GM12891 (cell line): ENCODE measurements at regions not wholly inside any gene's neighbourhood (a gene's known extent, or its start where the extent isn't known, plus 50 kb on each side); places are given as distances from the start of the nearest gene placed in this dataset.

Experiments
- DNase-seq: peaks from one replicate; pipeline ENCODE4 v3.0.0; 2011; ENCODE audit warnings: low spot score; ENCODE audit not compliant: insufficient read length
- FAIRE-seq: peaks from 2 replicates; lab custom pipeline; 2011; peaks lifted over from hg19 to GRCh38; lab: Jason Lieb, UNC
- PAX5 ChIP-seq: IDR thresholded peaks from 2 replicates; pipeline ENCODE4 v1.6.1; 2011; ENCODE audit warnings: low read length, moderate library complexity, mild to moderate bottlenecking; ENCODE audit not compliant: insufficient read depth, severe bottlenecking
- POLR2A ChIP-seq: IDR thresholded peaks from 2 replicates; pipeline ENCODE4 v1.6.1; 2011; ENCODE audit warnings: low read depth, low read length, control low read depth
- POLR2AphosphoS5 ChIP-seq: IDR thresholded peaks from 2 replicates; pipeline ENCODE4 v1.6.1; 2011; ENCODE audit warnings: low read depth, low read length, control low read depth
- POU2F2 ChIP-seq: IDR thresholded peaks from 2 replicates; pipeline ENCODE4 v1.6.1; 2011; ENCODE audit warnings: low read depth, mild to moderate bottlenecking, control low read depth, low read length, moderate library complexity
- SPI1 ChIP-seq: IDR thresholded peaks from 2 replicates; pipeline ENCODE4 v1.6.1; 2011; ENCODE audit warnings: low read depth, low read length, control low read depth
- TAF1 ChIP-seq: IDR thresholded peaks from 2 replicates; pipeline ENCODE4 v1.6.1; 2011; ENCODE audit warnings: low read depth, low read length, control low read depth

DNA sequence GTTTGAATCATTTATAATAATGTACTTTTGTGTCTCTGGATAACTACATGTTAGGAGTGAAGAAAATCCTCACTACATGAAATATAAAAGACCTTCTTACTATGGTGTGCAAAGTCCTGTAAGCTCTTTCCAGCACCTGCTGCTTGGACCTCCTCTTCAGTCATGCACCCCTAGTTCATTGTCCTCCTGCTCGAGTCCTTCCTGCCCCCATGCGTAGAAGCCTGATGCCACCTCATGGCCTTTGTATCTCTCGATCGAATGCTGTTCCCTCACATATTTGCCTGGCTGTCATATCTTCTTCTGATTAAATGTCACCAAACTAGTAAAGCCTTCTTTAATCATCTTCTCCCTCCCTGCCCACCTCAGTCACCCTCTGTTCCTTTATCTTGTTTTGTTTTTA, 49.9 kb upstream of the SUCLG2 start:
- no peak for TF ChIP-seq POLR2A
- TF ChIP-seq POLR2AphosphoS5: no peak
- TF ChIP-seq PAX5: no peak
- TF ChIP-seq POU2F2: no peak
- no peak for TF ChIP-seq SPI1
- no peak for TF ChIP-seq TAF1
- FAIRE-seq: no peak

More for the DNA sequence above, 49.9 kb upstream of the SUCLG2 start:
- DNase-seq: no peak
